Loucy (cell line): ENCODE measurements at regions not wholly inside any gene's neighbourhood (a gene's known extent, or its start where the extent isn't known, plus 50 kb on each side); places are given as distances from the start of the nearest gene placed in this dataset.

Experiments used
- CTCF ChIP-seq: fragments of 200-600 bp; sonication (generic); conservative IDR thresholded peaks from 2 replicates; pipeline ENCODE4 v1.5.1; 2014; ENCODE audit warnings: mild to moderate bottlenecking, antibody characterized with exemption, low read length
- EZH2phosphoT487 ChIP-seq: fragments of 200-600 bp; IDR thresholded peaks from 2 replicates; pipeline ENCODE4 v1.6.1; 2018; ENCODE audit warnings: antibody characterized with exemption, mild to moderate bottlenecking, moderate library complexity, borderline replicate concordance

- TF ChIP-seq CTCF: no peak
- TF ChIP-seq EZH2phosphoT487: no peak
These were observed 687.8 kb downstream of the EFNB2 start for GRCh38 chr13:105847527-105848291.
